ENCODE measurements at regions not wholly inside any gene's neighbourhood (a gene's known extent, or its start where the extent isn't known, plus 50 kb on each side); places are given as distances from the start of the nearest gene placed in this dataset.
"Not testable (repeated sequence)": the region's sequence is repeated elsewhere in the genome, so short reads cannot be mapped to it uniquely, and the experiment has no call there.

DNA sequence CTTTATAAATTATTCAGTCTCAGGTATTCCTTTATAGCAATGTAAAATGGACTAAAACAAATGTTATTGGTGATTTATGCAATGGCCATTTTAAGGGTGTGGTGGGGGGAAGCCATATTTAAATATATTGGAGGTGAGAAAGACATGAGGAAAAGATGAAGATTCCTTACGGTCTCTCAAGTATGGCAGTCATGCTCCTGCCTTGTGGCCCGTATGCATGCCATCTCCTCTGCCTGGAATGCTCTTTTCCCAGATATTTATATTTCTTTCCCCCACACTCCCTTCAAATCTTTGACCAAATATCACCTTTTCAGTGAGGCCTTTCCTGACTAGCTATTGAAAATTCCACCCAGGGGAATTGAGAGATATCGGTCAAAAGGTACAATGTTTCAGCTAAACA is 206.0 kb downstream of the POTEM start:
- not testable (repeated sequence) for TF ChIP-seq POLR2A (IDR thresholded peaks at IDR 0.05)
- TF ChIP-seq, protein P1, sequence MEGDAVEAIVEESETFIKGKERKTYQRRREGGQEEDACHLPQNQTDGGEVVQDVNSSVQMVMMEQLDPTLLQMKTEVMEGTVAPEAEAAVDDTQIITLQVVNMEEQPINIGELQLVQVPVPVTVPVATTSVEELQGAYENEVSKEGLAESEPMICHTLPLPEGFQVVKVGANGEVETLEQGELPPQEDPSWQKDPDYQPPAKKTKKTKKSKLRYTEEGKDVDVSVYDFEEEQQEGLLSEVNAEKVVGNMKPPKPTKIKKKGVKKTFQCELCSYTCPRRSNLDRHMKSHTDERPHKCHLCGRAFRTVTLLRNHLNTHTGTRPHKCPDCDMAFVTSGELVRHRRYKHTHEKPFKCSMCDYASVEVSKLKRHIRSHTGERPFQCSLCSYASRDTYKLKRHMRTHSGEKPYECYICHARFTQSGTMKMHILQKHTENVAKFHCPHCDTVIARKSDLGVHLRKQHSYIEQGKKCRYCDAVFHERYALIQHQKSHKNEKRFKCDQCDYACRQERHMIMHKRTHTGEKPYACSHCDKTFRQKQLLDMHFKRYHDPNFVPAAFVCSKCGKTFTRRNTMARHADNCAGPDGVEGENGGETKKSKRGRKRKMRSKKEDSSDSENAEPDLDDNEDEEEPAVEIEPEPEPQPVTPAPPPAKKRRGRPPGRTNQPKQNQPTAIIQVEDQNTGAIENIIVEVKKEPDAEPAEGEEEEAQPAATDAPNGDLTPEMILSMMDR (IDR thresholded peaks at IDR 0.05) = not testable (repeated sequence)
